NT2/D1 (cell line): ENCODE measurements at regions not wholly inside any gene's neighbourhood (a gene's known extent, or its start where the extent isn't known, plus 50 kb on each side); places are given as distances from the start of the nearest gene placed in this dataset.
A peak's percentile ranks its signal among the peaks of the same experiment; 100 is the strongest.

ENCODE experiments used
- DNase-seq: peaks from one replicate; pipeline ENCODE4 v3.0.0-alpha.2; 2011; ENCODE audit warnings: low read depth, low spot score
- H3K27me3 ChIP-seq: 2 replicates; pipeline ENCODE4 v1.6.0; 2011; ENCODE audit warnings: mild to moderate bottlenecking; ENCODE audit not compliant: insufficient read length, insufficient read depth
- H3K36me3 ChIP-seq: 2 replicates; pipeline ENCODE4 v1.6.1; 2011; ENCODE audit warnings: mild to moderate bottlenecking, low read length, mixed read lengths; ENCODE audit not compliant: insufficient read depth, insufficient read length
- H3K4me1 ChIP-seq: 2 replicates; pipeline ENCODE4 v1.5.1; 2011; ENCODE audit not compliant: insufficient read depth, insufficient read length
- H3K4me3 ChIP-seq: 2 replicates; pipeline ENCODE4 v1.5.1; 2011; ENCODE audit warnings: low read depth; ENCODE audit not compliant: insufficient read length
- H3K9ac ChIP-seq: 2 replicates; pipeline ENCODE4 v1.6.0; 2011; ENCODE audit warnings: low read depth; ENCODE audit not compliant: insufficient read length
- H3K9me3 ChIP-seq: 2 replicates; pipeline ENCODE4 v1.5.1; 2011; ENCODE audit warnings: mild to moderate bottlenecking, low read length; ENCODE audit not compliant: insufficient read depth
- SUZ12 ChIP-seq: IDR thresholded peaks from 2 replicates; pipeline ENCODE4 v1.6.1; 2011; ENCODE audit not compliant: insufficient read length, insufficient read depth; ENCODE audit errors: extremely low read depth
- YY1 ChIP-seq: IDR thresholded peaks from 2 replicates; pipeline ENCODE4 v1.6.1; 2011; ENCODE audit not compliant: insufficient read length, insufficient read depth
- ZNF274 ChIP-seq: IDR thresholded peaks from 2 replicates; pipeline ENCODE4 v1.6.1; 2011; ENCODE audit warnings: mild to moderate bottlenecking, low read depth, low read length

GRCh38 chr5:164090358-164090757 lies 584.9 kb downstream of the MAT2B start:
- no peaks in the 10 kb centered on the region for H3K4me1 ChIP-seq
- H3K27me3 ChIP-seq: no peaks in the 10 kb centered on the region
- TF ChIP-seq SUZ12 (no peak), YY1 (no peak), ZNF274 (no peak)
- no peak overlapping the region for H3K4me3 ChIP-seq
- no peak overlapping the region for H3K9ac ChIP-seq
- DNase-seq: no peak
- H3K9me3 ChIP-seq: no peaks in the 10 kb centered on the region
- no peaks in the 10 kb centered on the region for H3K36me3 ChIP-seq

- TF ChIP-seq YY1: no peak
- no peak for TF ChIP-seq SUZ12
- no peak for TF ChIP-seq ZNF274
- Histone ChIP-seq H3K4me1 (no peaks in the 10 kb centered on the region), H3K9ac (no peak overlapping the region), H3K27me3 (no peaks in the 10 kb centered on the region), H3K9me3 (no peaks in the 10 kb centered on the region), H3K4me3 (no peak overlapping the region), H3K36me3 (no peaks in the 10 kb centered on the region)
- DNase-seq: no peak
Observed at GRCh38 chr5:164091836-164092235, 586.4 kb downstream of the MAT2B start.

DNA sequence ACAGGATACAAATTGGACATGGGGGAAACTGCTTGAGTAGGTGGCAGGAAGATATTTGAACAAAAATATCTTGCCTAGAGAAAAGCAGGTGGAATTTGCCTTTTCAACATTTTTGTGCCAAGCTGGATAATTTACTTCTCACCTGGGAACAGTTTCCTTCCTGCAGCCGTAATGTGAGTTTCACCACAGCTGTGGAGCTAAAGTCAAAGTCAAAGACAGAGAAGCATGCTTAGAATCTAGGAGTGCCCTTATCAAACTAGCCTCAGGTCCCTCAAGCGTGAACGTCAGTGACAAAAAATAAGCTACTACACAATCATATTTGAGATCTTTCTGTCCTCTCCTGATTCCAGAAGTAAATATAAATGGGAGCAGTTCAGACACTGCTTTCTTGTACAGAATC lies 588.9 kb downstream of the MAT2B start:
- Histone ChIP-seq H3K36me3 (no peaks in the 10 kb centered on the region), H3K27me3 (no peaks in the 10 kb centered on the region), H3K9me3 (no peaks in the 10 kb centered on the region), H3K9ac (no peak overlapping the region), H3K4me1 (no peaks in the 10 kb centered on the region), H3K4me3 (no peak overlapping the region)
- TF ChIP-seq SUZ12 (no peak), ZNF274 (no peak), YY1 (no peak)
- DNase-seq: no peak

DNA sequence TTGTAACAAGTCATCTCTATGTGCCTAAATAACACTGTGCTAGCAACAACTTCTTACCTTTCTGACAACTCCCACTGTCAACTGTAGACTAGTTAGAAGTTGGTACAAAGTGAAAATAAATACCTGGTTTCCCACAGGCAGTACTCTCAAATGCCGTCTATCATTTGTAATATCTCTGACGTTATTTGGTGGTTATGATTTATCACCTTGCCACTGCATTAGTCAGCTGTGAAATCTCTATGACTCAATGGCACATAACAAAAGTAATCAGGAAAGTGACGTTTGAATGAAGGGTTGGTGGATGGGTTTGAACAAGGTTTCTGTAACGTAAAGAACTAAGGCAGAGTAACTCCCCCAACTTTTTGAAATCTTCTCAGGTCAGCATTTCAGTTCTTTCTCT lies 592.3 kb downstream of the MAT2B start:
- TF ChIP-seq ZNF274 (no peak), YY1 (no peak), SUZ12 (no peak)
- Histone ChIP-seq H3K27me3 (no peaks in the 10 kb centered on the region), H3K36me3 (no peaks in the 10 kb centered on the region), H3K4me1 (no peaks in the 10 kb centered on the region), H3K4me3 (no peak overlapping the region), H3K9ac (no peak overlapping the region), H3K9me3 (no peaks in the 10 kb centered on the region)
- DNase-seq: no peak

GRCh38 chr5:164098531-164098930 lies 593.1 kb downstream of the MAT2B start:
- Histone ChIP-seq H3K9me3 (no peaks in the 10 kb centered on the region), H3K9ac (no peak overlapping the region), H3K4me1 (no peaks in the 10 kb centered on the region), H3K4me3 (no peak overlapping the region), H3K27me3 (no peaks in the 10 kb centered on the region), H3K36me3 (no peaks in the 10 kb centered on the region)
- DNase-seq: no peak
- TF ChIP-seq YY1: no peak
- TF ChIP-seq SUZ12: no peak
- TF ChIP-seq ZNF274: no peak

- Histone ChIP-seq H3K4me1 (no peaks in the 10 kb centered on the region), H3K9ac (no peak overlapping the region), H3K27me3 (no peaks in the 10 kb centered on the region), H3K9me3 (no peaks in the 10 kb centered on the region), H3K4me3 (no peak overlapping the region), H3K36me3 (no peaks in the 10 kb centered on the region)
- DNase-seq: no peak
- TF ChIP-seq YY1: no peak
- no peak for TF ChIP-seq ZNF274
- no peak for TF ChIP-seq SUZ12
Observed at GRCh38 chr5:164098979-164099378, 593.6 kb downstream of the MAT2B start.

GRCh38 chr5:164115420-164115819 lies 610.0 kb downstream of the MAT2B start:
- no peak overlapping the region for H3K9ac ChIP-seq
- H3K4me3 ChIP-seq: no peak overlapping the region
- no peaks in the 10 kb centered on the region for H3K27me3 ChIP-seq
- no peak for DNase-seq
- H3K36me3 ChIP-seq: no peaks in the 10 kb centered on the region
- H3K4me1 ChIP-seq: no peaks in the 10 kb centered on the region
- 0 out of 2 replicates have a peak, but pooled peaks cover 5% of the 10 kb centered on the region for H3K9me3 ChIP-seq
- TF ChIP-seq ZNF274 (no peak), SUZ12 (no peak), YY1 (no peak)

DNA sequence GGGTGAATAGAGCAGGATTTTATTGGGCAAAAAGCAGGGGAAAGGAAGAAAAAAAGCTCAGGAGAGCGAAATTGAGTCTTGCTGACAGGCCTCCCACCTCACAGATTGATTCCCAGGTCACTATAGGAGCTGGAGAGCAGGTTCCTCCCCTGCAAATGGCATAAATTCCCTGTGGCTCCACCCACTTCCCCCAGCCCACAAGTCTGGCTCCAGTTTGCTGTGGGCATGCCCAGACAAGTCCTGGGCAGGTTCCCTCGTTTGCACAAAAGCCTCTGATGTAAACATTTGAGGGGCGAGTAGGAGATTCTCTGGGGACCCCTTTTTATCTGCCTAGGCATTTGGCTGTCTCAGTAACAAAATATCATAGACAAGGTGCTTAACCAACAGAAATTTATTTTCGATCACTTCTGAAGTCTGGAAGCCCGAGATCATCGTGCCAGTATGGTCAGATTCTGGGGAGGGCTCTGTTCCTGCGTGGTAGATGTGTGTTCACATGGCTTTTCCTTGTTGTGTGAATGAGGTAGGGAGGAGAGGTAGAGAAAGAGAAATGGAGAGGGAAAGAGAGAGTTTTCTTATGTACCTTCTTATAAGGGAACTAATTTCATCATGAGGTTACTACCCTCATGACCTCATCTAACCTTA lies 614.5 kb downstream of the MAT2B start:
- Histone ChIP-seq H3K9me3 (0 out of 2 replicates have a peak, but pooled peaks cover 5% of the 10 kb centered on the region), H3K9ac (no peak overlapping the region), H3K4me3 (no peak overlapping the region), H3K36me3 (no peaks in the 10 kb centered on the region), H3K4me1 (no peaks in the 10 kb centered on the region), H3K27me3 (no peaks in the 10 kb centered on the region)
- TF ChIP-seq ZNF274 (no peak), SUZ12 (no peak), YY1 (no peak)
- peak; percentile 11 for DNase-seq
